GM19455 (cell line): ENCODE measurements at regions not wholly inside any gene's neighbourhood (a gene's known extent, or its start where the extent isn't known, plus 50 kb on each side); places are given as distances from the start of the nearest gene placed in this dataset.

Experiments
- ATAC-seq: cut with Tn5 transposase; IDR thresholded peaks from one replicate; pipeline ENCODE4 v1.9.1; 2021; ENCODE audit not compliant: unreplicated experiment

GRCh38 chr3:23740517-23740965, 65.2 kb upstream of the UBE2E1 start:
- ATAC-seq, result no peak

GRCh38 chr3:23741036-23741706, 64.6 kb upstream of the UBE2E1 start:
- no peak for ATAC-seq

DNA sequence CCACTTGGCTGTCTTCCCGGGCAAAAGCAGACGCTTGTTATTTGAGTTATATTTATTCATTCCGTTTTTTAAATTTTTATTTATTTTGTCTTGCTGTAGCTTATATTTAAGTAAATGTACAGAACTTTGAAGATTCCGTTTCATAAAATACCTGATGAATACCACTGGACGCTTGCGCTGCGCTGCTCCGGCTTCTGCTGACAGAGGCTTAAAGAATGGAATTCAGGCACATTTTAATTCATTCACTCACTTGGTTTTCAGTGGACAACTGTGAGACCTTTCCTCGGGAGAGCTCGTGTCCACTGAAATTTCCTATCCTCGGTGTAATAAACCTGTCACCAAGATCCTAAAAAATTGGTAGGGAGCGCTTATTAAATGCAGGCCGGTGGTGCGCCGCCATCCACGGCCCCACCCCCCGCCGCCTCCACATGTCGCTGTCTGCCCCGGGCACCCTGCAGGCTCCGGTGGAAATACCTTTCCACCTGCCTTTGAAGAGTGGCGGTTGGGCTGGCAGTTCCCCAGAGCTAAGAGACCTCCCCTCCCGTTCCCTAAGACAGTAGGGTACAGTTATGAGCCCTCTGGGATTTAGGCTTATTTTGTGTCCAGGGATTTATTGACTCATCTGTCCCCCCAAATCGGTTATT, 62.5 kb upstream of the UBE2E1 start:
- ATAC-seq, result no peak

- ATAC-seq, result no peak
These were observed 59.3 kb upstream of the UBE2E1 start for GRCh38 chr3:23746441-23746840.

GRCh38 chr3:23747841-23748240, 57.9 kb upstream of the UBE2E1 start:
- ATAC-seq, result no peak

DNA sequence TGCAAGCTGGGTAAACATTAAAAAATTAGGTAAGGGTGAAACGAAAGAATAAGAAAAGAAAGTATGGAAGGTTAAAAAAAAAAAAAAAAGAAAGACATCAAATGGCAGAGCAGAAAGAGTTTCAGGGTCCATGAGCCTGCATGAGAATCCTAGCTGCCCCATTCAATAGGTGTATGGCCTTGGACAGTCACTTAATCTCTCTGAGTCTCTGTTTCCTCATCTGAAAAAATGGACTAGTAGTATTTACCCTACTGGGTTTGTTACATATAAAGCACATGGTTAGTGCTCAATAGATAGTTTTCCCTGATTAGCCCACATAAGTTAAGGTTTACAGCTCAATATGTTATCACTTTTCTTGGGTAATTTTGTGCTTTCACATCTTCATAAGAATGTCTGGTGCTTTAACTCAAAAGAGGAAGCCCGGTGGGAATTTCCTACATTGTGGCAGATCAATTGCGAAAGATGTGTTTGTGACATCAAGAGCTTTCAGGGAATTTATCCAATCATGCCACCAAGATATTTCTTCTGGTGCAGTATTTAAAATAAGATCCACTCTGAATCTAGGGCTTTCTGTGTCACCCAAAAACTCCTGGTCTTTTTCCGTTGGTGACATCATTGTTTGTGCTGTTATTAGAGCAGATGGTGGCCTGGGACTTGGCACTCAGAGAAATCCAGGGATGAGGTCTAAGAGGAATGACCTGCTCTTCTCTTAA, 57.2 kb upstream of the UBE2E1 start:
- ATAC-seq, result no peak

GRCh38 chr3:23749609-23750008, 56.1 kb upstream of the UBE2E1 start:
- no peak for ATAC-seq

DNA sequence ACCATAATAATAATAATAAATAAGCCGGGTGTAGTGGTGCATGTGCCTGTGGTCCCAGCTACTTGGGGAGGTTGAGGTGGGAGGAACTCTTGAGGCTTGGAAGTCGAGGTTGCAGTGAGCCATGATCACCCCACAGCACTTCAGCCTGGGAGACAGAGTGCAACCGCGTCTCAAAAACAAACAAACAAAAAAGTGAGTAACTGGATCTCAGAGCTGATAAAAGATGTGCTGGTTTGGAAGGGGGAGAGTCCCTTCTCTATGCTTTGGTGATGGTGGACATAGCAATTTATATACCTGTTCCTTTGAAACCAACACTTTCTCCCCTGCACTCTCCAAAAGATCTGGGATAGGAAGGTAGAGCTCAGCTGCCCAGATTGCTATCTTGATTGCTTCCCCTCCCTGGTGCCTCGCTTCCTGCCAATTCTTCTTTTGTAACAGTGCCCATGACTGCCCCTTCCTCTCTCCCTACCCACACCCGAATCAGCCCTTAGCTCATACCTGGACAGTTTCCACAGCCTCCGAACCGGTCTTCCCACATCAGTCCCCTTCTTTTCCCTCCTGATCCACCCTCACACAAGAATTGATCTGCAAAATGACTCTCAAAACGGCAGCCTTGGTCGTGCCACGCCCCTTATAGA, 55.1 kb upstream of the UBE2E1 start:
- ATAC-seq, result no peak

DNA sequence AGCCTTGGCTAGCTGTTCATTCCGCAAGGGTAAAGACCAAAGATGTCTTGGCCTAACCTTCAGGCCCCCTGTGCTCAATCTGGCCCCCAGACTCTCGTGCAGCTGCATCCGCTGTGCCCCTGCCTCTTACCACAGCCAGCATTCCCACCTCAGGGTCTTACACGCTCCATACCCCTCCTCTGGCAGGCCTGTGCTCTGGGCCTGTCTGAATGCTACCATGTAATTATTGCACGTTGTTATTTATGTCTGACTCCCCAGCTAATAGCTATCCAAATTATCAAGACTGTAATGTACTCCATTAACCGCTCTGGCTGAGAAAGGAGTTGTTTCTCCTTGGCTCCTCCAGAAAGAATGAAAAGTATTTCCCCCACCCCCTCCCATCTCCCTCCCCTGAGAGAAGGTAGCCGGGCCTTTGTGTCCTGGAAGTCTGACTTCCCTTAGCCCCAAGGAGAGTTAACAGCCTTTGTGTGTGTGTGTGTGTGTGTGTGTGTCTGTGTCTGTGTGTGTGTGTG, 54.5 kb upstream of the UBE2E1 start:
- no peak for ATAC-seq

GRCh38 chr3:23752126-23752525, 53.6 kb upstream of the UBE2E1 start:
- ATAC-seq, result no peak

DNA sequence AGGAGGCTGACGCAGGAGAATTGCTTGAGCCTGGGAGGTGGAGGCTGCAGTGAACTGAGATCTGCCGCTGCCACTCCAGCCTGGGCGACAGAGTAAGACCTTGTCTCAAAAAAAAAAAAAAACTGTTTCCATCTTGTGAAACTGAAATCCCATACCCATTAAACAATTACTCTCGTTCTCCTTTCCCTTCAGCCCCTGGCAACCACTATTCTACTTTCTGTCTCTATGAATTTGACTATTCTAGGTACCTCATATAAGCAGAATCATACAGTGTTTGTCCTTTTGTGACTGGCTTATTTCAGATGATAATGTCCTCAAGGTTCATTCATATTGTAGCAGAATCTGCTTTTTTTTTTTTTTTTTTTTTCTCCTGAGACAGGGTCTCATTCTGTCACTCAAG, 51.5 kb upstream of the UBE2E1 start:
- ATAC-seq, result no peak
